DMS114 treated with DMSO at 0.1 percent for 48 hours (cell line): ENCODE measurements at regions not wholly inside any gene's neighbourhood (a gene's known extent, or its start where the extent isn't known, plus 50 kb on each side); places are given as distances from the start of the nearest gene placed in this dataset.

Source experiments
- DNase-seq: peaks from one replicate; lab custom pipeline; 2025; ENCODE audit not compliant: unreplicated experiment; lab: John Stamatoyannopoulos, UW

DNA sequence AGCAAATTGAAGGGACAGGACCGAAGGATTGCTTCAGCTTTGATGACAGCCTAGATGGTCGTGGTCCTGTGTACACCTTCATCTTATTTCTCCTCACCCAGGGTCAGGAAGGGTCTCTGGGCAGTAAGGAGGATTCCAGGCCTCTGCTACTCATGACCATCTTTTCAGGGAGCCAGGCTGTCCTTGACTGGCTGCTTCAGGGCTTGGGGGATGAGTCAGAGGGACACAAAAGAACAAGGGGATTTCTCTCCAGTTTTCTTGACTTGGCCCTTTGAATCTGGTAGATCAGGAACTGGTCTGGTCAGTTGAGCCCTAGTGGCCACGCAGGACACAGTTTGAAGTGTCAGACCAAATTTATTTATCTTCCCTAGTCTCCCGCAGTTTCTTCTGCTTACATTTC lies 402.1 kb upstream of the CHD6 start:
- DNase-seq, result no peak

DNA sequence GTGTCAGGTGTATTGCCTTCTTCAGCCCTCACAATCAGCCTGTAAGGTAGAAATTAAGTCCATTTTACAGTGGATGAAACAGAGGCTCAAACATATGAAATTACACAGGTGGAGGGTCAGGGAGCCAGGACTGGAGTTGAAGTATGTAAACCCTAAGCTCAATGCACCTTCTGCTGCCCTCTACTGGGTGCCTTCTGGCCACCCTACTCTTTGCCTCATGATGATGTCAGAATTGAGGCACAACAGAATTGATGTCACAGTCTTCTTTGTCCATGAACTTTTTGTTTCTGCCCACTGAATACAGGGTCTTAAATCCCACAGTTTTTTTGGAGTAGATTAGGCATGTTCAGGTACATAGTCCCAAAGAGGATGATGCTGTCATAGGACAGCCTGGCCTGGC lies 400.8 kb upstream of the CHD6 start:
- DNase-seq, result no peak

DNA sequence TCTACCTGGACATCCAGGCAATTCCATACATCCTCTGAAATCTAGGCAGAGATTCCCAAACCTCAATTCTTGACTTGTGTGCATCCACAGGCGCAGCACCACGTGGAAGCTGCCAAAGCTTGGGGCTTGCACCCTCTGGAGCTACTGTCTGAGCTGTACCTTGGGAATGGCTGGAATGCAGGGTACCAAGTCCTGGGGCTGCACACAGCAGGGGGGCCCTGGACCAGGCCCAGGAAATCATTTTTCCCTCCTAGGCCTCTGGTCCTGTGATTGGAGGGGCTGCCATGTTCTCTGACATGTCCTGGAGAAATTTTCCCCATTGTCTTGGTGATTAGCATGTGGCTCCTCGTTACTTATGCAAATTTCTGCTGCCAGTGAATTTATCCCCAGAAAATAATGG lies 391.9 kb upstream of the CHD6 start:
- no peak for DNase-seq

DNA sequence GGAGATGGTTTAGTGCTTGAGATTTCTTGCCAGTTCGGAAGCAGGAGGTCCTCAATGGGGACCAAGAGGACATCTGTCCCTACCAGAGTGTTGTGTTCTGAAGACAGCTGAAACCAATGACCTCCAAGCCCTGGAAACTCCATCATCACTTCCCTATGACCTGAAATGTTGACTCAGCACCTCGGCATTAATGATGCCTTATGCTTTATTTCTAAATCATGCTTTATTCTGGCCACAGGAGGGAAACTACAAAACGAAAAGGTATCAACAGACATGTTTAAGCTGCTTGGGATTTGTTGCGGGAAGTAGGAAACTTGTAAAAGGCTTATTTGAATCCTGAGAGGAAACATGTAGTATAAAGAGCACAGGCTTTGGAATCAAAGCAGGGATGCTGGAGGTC lies 389.1 kb upstream of the CHD6 start:
- no peak for DNase-seq

DNA sequence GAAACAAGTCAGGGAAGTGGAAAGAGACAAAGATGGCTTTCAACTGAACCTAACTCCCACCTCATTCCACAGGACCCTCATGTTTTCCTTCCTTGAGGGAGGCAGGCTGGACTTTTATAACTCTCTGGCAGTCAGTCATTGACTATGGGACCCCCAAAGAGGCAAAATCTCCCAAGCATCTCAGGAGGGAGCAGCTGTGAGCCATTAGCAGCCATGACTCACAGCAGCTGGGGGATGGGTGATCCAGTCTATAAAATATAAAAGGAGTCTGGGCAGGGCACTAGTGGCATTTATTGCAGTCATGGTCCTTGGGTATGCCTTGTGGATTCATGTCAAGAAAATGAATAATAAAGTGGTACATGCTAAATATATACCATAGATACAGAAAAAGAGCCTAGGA lies 387.0 kb upstream of the CHD6 start:
- no peak for DNase-seq

DNA sequence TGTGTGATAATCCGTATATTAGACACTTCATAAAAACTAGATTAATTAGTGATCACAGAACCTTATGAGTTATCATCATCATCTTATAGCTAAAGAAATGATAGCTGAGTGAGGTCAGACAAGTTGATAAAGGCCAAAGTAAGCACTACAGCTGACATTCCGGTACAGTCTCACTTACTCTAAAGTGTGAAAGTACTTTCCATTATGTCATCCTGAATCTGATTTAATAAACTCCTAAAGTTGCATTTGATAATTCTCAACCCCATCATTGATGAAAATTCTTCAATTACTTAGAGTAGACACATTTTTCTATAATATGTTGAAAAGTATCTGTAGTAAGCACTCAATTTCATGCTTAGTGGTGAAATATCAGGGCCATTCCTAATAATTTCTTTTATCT lies 385.2 kb upstream of the CHD6 start:
- no peak for DNase-seq

DNA sequence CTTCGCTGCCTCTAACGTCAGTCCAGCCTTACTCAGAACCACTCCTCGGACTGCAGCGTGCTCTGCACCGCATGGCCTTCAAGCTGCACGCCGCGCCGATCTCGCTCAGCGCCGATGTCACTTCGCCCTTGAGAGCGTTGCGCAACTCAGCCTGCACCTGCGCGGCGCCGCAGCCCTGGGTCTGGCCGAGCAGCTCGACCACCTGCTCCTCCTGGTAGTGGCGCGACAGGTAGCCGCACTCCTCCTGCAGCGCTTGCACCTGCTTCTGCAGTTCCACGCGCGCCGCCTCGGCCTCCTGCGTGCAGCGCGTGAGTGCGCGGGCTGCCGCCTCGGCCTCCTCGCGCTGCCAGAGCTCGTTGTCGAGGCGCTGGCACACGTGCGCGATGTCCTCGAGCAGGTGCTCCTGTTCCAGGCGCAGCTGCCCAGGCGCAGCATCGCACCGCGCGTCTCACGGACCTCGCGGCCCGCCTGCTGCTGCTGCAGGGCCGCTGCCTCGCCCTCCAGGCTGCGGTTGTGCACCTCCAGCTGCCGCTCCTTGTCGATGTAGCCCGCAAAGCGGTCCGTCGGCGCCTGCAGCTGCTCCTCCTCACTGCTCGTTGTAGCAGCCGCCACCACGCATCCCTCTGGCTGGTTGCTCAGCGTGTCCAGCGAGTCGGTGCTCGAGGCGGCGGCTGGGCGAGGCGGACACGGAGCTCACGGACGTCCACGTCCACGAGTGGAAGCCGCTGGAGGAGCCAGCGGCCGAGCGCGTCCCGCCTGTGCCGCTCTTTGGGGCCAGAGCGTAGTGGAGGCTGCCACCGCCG lies 380.6 kb upstream of the CHD6 start:
- no peak for DNase-seq

DNA sequence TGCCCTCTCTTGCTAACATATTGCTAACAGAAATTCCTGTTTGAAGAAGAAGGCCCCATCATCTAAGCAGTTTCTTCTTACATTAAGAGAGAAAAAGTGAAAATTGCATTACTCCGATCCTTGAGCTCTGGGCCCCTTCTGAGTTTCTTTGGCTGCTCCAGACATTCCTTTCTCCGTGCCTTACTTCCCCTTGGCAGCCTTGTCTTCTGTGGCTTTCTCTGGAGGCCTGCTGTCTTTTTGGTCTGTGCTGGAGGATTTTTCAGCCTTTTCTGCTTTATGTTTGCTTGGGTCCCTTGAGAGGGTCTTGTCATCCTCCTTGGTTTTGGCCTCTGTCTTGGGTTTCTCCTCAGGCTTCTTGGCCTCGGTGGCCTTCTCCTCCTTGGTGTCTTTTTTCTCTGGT lies 378.8 kb upstream of the CHD6 start:
- DNase-seq, result no peak

DNA sequence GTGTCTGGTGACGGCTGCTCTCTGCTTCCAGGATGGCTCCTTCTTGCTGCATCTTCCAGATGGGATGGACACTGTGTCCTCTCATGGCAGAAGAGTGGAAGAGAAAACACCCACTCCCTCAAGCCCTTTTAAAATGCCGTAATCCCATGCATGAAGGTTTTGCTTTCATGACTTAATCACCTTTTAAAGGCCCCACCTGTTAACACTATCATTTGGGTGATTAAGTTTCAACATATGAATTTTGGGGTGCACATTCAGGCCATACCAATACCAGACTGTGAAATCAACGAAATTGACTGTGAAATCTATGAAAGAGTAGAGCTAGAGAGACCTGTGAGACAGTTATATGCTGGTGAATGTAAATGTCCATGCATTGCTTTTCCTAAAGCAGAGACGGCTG lies 374.3 kb upstream of the CHD6 start:
- DNase-seq, result no peak

DNA sequence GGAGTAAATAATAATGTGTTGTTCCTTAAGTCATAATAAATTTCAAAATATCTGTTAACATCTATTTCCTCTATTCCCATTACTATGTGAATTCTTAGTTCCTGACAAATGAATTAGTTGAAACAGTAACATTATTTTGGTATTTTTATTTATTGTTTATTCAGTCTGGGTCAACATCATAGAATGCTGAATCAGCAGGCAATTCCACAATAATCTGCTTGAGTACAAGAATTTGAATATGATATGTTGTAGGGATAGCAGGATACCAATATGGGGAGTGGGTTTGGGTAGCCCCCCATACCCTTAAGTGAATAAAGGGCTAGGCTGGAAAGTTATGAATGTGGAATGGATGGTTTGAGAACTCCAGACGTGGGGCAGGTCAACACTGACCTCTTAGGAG lies 373.2 kb upstream of the CHD6 start:
- DNase-seq, result no peak

DNA sequence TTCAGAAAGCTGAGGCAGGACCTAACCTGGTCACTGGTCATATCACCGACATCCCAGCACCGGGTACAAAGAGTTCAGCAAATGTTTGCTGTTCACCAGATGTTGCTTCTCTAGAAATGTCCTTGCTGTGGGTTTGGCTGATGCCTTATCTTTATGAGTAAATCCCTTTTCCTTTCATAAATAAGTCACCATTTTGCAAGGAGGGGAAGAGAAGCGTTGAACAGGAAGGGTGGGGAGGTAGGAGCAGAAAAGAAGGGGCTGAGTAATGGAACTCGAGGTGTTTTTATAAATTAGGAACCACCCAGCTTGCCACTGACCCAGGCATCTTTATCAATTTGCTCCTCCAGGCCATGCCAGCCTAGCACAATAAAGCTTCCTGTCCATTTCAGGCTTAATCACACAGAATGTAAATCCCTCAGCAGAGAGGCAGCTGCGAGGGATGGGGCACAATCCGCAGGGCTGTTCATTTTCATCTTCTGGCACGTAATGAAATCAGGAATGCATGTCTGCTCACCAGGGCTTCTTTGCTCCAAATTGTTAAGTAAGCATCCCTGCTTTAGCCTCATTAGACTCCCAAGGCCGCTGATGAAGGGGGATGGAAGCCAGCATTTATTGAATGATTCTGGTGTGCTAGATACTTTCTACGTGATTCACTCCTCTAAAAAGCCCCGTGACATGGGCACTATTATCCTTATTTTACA lies 371.9 kb upstream of the CHD6 start:
- DNase-seq, result no peak

DNA sequence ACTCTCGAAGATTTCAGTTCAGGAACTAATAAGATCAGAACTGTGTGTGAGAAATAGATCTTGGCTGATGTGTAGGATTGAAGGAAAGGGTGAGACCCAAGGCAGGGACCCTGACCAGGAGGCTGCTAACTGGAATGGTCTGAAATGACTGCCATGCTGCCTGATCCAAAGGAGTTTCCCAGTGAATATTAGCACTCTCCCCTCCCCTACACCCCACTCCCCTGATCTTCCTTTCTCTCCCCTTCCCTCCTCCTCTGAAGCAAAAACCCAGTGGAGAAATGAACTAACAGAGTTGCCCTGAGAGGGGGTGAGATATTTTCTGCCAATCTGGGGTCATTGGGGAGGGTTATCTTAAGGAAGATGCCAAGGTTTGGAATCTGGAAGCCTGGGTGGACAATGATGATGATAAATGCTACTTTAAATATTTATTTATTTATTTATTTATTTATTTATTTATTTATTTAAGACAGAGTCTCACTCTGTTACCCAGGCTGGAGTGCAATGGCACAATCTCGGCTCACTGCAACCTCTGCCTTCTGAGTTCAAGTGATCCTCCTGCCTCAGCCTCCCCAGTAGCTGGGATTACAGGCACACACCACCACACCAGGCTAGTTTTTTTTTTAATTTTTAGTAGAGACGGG lies 371.0 kb upstream of the CHD6 start:
- DNase-seq, result no peak

DNA sequence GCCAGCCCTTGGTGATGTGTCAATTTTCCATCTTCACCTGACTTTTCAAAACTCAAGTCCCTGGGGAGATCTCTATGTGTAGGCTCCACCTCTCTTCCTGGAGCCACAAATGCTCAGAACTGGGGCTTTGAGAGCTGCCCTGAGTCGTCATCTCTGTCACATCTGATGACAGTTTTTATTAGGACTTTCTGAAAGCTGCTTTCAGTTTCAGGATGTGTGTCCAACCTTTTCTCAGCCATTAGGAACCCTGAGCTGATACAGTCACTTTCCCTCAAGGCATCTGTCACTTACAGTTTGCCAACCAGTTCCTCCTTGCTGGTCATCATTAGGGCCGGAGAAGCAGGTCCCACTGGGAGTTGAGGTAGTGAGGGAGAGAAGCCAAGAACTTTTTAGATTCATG lies 365.9 kb upstream of the CHD6 start:
- no peak for DNase-seq

DNA sequence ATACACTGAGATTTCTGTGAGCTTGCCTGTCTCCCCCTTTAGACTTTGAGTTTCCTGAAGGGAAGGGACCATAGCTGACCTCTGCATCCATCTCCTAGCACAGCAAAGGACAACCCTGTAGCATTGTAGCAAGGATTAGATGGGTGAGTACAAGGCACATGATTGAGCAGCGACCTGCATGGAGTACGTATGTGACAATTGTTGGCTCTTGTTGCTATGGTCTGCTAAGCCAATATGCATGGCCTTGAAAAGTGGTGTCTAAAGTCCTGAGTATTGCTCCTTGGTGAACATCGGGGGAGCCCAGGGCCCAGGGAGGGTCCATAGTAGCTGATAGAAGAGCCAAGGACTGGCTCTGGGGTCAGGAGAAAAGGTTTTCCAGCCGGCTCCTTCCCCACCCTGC lies 365.0 kb upstream of the CHD6 start:
- no peak for DNase-seq

DNA sequence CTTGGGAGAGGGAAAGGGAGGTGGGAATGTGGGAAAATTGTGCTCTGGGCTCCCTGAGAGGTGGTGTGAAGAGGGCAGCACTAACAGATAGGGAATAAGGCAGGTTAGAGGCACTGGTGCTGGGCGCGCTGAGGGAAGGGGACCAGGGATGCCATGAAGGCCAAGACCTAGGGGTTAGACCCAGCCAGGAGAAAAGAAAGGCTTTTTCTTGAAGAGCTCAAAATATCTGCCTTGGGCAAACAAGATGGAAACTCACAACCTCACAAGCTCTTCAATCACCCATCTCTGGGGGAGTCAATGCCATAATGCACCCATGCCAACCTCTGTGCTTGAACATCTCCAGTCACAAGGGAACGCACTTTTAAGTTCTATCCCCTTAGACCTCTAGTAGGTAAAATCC lies 363.6 kb upstream of the CHD6 start:
- DNase-seq, result no peak

DNA sequence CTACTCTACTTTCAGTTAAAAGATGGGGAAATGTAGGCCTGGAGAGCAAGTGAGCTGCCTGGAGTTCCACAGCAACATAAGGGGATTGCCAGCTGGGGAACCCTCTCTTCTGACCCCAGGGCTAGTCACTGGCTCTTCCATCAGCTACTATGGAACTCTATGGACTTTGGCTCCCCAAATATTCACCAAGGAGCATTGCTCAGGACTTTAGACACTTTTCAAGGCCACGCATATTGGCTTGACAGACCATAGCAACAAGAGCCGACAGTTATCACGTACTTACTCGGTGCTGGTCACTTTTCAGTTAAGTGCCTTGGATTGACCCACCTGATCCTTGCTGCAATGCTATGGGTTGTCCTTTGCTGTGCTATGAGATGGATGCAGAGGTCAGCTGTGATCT lies 360.7 kb upstream of the CHD6 start:
- no peak for DNase-seq

DNA sequence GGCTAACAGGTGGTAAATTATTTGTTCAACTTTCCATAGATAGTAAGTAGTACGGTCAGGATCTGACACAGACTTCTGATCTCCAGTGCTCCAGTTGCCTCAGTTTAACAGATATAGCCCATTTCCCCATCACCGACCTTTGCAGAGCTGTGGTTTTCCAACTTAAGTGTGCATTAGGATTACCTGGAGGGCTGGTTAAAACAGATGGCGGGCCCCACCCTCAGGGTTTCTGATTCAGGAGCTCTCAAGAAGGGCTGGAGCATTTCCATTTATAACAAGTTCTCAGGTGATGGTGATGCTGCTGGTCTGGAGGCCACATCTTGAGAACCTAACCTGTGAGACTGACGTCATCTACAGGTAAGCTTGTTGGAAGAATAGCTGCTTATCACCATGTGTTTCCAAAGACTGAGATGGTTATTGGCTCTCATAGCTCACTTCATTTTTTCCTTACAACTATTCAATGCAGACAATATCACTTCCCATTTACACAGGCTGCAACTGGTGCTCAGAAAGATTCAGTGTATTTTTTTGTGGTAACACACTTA lies 360.1 kb upstream of the CHD6 start:
- DNase-seq, result no peak

DNA sequence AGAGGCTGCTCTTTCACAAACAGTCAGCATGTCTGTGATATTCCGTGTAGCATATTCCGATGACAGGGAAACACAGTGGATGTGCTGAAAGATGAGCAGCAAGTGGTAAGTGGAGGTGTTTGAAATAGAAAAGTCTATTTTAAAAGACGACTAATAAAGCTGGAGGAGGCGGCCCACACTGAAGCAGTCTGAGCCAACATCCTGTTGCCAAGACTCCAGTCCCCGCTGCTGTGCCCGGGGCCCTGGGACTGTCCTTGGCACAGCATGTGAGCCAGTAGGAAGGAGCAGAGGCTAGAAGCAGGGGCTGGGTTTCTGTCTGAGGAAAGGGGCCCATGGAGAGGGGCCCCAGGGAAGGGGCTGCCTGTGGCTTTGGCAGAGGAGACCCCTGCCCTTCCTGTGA lies 351.5 kb upstream of the CHD6 start:
- no peak for DNase-seq

DNA sequence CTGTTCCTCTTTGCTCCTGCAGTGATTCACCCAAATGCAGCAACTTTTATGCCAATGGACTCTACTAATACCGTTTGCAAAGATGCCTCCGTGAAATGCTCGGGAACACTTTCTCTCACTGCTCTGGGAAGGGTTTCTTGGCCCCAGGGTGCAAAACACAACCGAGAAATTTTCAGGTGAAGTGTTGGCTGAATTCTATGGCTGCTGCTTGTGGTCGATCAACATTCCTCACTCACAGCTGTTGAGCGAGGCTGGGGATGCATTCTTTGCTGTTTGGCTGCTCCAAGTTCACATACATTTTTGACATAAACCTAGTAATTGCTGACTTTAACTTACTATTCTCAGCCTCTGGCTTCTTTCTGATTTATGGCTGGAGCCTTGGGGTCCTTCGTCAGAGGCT lies 342.0 kb upstream of the CHD6 start:
- no peak for DNase-seq

DNA sequence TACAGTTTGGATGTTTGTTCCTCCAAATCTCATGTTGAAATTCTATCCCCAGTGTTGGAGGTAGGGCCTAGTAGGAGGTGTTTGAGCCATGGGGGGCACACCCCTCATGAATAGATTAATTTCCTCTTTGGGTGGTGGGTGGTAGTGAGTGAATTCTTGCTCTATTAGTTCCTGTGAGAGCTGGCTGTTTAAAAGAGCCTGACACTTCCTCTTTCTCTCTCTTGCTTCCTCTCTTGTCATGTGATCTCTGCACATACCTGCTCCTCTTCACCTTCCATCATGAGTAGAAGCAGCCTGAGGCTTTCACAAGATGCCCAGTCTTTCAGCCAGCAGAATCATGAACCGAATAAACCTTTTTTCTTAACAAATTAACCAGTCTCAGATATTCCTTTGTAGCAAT lies 340.2 kb upstream of the CHD6 start:
- DNase-seq, result no peak

DNA sequence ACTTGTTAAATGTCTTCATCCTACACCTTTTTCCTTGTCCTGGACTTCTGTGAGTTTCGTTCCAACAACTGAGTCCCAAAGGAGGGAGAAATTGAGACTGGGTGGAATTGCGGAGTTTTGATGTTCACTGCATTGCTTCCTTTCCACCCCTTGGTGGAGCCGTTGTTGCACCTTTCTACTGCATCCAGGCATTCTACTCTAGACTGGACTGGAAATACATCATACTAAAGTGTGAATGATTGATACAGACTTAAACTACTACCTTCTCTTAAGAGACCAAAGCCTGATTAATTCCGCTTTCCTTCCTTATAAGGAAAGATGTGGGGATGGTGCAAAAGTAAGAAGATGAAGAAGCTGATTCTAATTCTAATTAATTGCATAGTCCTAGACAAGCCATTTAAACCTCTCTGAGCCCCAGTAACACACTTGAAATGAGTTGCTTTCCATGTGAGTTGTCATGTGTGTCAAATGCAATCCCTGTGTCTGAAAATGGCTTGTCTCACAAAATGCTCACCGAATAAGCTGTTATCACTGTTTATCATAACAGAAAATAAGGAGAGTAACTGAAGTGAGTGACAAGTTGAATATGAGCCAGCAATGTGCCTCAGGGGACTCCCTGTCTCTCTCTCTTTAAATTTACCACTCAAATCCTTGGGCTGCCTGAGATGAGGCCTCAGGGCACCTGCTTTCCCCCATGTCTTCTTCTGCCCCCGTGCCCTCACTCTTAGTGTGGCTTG lies 338.3 kb upstream of the CHD6 start:
- no peak for DNase-seq
